Pancreas (tissue), 10 donors: ENCODE measurements at regions not wholly inside any gene's neighbourhood (a gene's known extent, or its start where the extent isn't known, plus 50 kb on each side); places are given as distances from the start of the nearest gene placed in this dataset.

Experiments
- ATAC-seq, 4 donors: fragments of 200-7000 bp; cut with Tn5 transposase; one replicate each; pipeline versions ENCODE4 v1.8.0 to v1.9.1; 2020; ENCODE audit warnings: mild to moderate bottlenecking in 4 of 4, moderate library complexity in 4 of 4
- DNase-seq, 6 donors: peaks; one replicate each; pipeline ENCODE4 v3.0.0-alpha.2; 2020
- FAIRE-seq: peaks from 2 replicates; lab custom pipeline; 2012; peaks lifted over from hg19 to GRCh38; lab: Jason Lieb, UNC
- H3K27ac ChIP-seq, 4 donors: fragments of 200-600 bp; sonication (generic); 1 replicate in 3 of 4; 2 replicates in 1 of 4; pipeline versions ENCODE4 v1.5.0 to v1.8.0; 2020
- H3K27me3 ChIP-seq, 4 donors: fragments of 200-600 bp; one replicate each; pipeline ENCODE4 v1.8.0; 2021
- H3K36me3 ChIP-seq, 3 donors: fragments of 200-600 bp; sonication (generic) in 1 of 3; one replicate each; pipeline versions ENCODE4 v1.5.0 to v1.8.0; 2020 to 2021
- H3K4me1 ChIP-seq, 3 donors: fragments of 200-600 bp; one replicate each; pipeline ENCODE4 v1.8.0; 2021
- H3K4me3 ChIP-seq, 4 donors: fragments of 200-600 bp; sonication (generic) in 2 of 4; one replicate each; pipeline versions ENCODE4 v1.5.0 to v1.8.0; 2020 to 2021
- H3K9me3 ChIP-seq, 4 donors: fragments of 200-600 bp; one replicate each; pipeline ENCODE4 v1.8.0; 2021
- WGBS, 2 donors: extraction: QIAGEN DNeasy Blood & Tissue Kit; methylation state at CpG; one replicate each; pipeline ENCODE4 v1.1.7; 2013; 5-methylcytosine and 5-hydroxymethylcytosine counted together
- intact Hi-C, 3 donors: fragments of 100-400 bp; cut with DNase I; formaldehyde crosslinking; loops; one replicate each; pipeline versions ENCODE4 v1.11.1 to v1.14.2; 2022
- TF ChIP-seq, protein P1 (sequence below), 4 donors: fragments of 200-600 bp; sonication (generic) in 3 of 4; IDR thresholded peaks; one replicate each; pipeline versions ENCODE4 v1.5.0 to v1.8.0; 2021; ENCODE audit warnings: antibody characterized with exemption in 4 of 4
- donor health status: healthy with polysubstance abuse.
- donor health status: DM: no; HTN: no; CAD: no; lungs with moderate emphysema.
- donor health status: DM: no; HTN: no; CAD: no.
- donor health status: control.
- donor health status: control.
- donor health status: Bipolar disorder and iron deficiency.
- donor health status: DM: yes; HTN: yes; CAD: no.
- donor health status: DM: no; HTN: no; CAD: no.
- donor health status: DM: no; HTN: no; CAD: no.
- donor health status: DM: yes; HTN: yes; CAD: no.

DNA sequence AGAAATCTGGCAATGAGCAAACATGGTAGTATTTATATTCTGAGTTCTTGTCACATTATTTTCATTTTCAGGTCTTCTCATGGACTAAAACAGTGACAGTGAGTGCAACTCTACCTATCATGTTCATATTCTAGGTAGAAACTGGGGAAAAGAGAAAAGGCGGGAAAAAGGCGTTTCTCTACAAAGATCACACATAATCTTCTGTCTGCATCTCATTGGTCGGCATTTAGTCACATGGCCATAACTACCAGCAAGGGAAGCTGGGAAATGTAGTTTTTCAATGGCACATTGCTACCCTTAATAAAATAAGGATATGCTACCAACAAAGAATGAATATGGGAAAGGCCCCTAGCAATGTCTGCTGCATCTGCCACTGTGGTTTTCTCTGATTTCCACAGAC lies 57.6 kb upstream of the B3GAT1 start:
- ATAC-seq, result peak in 1 of 4 donors; percentile 33
- no peak overlapping the region for H3K27ac ChIP-seq

DNA sequence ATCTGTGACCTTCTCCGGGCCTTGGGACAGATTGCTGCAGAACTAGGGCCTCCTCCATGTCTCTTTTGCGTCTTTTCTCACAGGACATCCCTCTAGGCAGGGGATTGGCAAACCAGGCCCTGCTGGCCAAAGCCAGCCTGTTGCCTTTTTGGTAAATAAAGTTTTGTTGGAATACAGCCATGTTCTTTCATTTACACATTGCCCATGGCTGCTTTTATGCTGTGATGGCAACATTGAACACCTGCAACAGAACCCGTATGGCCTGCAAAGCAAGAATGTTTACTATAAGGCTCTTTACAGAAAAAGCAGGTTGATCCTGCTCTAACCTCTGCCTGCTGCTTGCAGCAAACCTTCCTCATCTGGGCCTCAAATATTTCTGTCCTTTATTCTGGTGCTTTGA lies 56.8 kb upstream of the B3GAT1 start:
- H3K4me1 ChIP-seq, result no peaks in the 10 kb centered on the region
- intact Hi-C loops, result no loop called here
- no peak for ATAC-seq
- no peaks in the 10 kb centered on the region for H3K9me3 ChIP-seq
- FAIRE-seq, result no peak
- TF ChIP-seq, protein P1, sequence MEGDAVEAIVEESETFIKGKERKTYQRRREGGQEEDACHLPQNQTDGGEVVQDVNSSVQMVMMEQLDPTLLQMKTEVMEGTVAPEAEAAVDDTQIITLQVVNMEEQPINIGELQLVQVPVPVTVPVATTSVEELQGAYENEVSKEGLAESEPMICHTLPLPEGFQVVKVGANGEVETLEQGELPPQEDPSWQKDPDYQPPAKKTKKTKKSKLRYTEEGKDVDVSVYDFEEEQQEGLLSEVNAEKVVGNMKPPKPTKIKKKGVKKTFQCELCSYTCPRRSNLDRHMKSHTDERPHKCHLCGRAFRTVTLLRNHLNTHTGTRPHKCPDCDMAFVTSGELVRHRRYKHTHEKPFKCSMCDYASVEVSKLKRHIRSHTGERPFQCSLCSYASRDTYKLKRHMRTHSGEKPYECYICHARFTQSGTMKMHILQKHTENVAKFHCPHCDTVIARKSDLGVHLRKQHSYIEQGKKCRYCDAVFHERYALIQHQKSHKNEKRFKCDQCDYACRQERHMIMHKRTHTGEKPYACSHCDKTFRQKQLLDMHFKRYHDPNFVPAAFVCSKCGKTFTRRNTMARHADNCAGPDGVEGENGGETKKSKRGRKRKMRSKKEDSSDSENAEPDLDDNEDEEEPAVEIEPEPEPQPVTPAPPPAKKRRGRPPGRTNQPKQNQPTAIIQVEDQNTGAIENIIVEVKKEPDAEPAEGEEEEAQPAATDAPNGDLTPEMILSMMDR (IDR thresholded peaks at IDR 0.05), result no peak
- no peak for DNase-seq
- no peak overlapping the region for H3K4me3 ChIP-seq
- no peaks in the 10 kb centered on the region for H3K36me3 ChIP-seq
- WGBS, 2 donors, result 72 to 75% methylated on average over 3 of the region's 3 CpGs
- peaks cover 0 to 20% (median 0%) of the 10 kb centered on the region in 4 donors for H3K27me3 ChIP-seq
- H3K27ac ChIP-seq, result no peak overlapping the region

More for the DNA sequence above, 57.6 kb upstream of the B3GAT1 start:
- no peaks in the 10 kb centered on the region for H3K36me3 ChIP-seq
- DNase-seq (no peak), FAIRE-seq (no peak)
- TF ChIP-seq, protein P1 (IDR thresholded peaks at IDR 0.05), result no peak
- no peaks in the 10 kb centered on the region for H3K4me1 ChIP-seq
- H3K9me3 ChIP-seq, result no peaks in the 10 kb centered on the region
- intact Hi-C loops, result no loop called here
- WGBS, 2 donors, result 73 to 74% methylated on average over 3 of the region's 3 CpGs
- peaks cover 0 to 16% (median 0%) of the 10 kb centered on the region in 4 donors for H3K27me3 ChIP-seq
- H3K4me3 ChIP-seq, result no peak overlapping the region

DNA sequence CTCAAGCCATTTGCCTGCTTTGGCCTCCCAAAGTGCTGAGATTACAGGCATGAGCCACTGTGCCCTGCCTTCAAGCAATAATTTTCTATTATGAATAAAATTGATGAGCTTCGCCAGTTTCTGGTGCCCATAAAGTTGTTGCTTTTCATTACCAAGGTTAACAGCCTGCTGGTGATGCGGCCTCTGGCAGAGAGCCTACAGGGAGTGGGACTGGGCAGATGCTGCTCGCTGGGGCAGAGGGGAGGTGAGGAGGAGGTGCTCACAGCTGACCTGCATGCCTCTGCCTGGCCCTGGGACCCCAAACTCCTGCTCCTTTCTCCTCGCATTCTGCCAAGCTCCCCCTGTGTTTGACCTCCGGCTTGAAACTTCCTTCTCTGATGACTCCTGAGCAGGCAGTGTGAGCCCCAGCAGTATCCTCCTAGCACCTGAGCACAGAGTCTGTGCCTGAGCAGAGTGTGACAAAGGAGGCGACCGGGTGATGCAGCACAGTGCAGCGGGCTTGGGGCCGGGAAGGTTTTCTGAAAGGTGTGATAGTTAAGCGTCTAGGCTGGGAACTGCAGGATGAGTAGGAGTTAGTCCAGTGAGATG lies 56.1 kb upstream of the B3GAT1 start:
- FAIRE-seq (no peak), DNase-seq (no peak), ATAC-seq (peak in 1 of 4 donors; percentile 32)
- intact Hi-C loops, result no loop called here
- 83 to 84% methylated on average over 10 of the region's 10 CpGs for WGBS, 2 donors
- TF ChIP-seq, protein P1 (IDR thresholded peaks at IDR 0.05), result no peak
- H3K4me1 ChIP-seq, result no peaks in the 10 kb centered on the region
- H3K4me3 ChIP-seq, result no peak overlapping the region
- H3K27me3 ChIP-seq, result peaks cover 0 to 20% (median 0%) of the 10 kb centered on the region in 4 donors
- no peaks in the 10 kb centered on the region for H3K36me3 ChIP-seq
- H3K27ac ChIP-seq, result no peak overlapping the region
- H3K9me3 ChIP-seq, result no peaks in the 10 kb centered on the region

DNA sequence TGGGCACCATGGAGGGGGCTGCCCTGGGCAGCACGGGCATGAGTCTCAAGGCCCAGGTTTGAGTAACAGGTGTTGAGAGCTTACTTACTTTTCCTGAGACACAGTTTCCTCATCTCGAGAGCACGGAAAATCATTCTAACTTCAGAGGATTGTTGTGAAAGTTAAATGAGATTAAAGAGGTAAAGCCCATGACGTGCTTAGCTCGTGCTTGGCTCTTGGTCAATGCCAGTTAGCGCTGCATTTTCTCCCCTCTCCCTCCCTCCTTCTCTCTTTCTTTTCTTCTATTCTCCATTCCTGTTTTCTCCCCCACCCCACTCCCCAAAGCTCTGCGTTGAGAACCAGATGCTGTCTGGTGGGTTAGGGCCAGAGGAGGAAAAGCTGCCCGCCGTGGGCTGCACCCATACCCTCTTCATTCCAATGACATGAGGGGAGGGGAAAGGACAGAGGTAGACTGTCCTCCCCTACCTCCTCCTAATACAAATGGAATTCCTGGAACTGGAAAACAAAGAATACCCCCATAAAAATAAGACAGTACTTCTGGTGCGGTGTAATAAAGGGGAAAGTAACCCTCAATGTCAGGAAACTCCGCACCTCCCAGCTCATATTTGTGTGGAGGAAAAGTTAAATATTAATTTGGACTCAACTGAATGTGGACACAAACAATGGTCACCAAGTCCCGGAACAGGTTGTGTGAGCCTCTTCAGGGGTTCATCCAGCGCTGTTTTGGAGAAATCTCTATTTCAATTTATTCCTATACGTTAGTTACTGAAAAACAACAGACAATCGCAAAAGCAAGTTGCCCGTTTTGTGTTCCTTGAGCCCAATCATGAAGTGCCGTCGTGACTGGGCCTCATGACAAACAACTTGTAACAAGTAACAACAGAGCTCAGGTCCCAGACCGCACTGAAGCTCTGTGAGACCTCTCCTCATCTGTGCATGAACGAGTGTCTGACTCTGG lies 54.8 kb upstream of the B3GAT1 start:
- peak overlapping the region in 1 of 4 donors; percentile 1 for H3K4me3 ChIP-seq
- no peaks in the 10 kb centered on the region for H3K9me3 ChIP-seq
- no peak for DNase-seq
- no peak for FAIRE-seq
- H3K27ac ChIP-seq, result no peak overlapping the region
- no peaks in the 10 kb centered on the region for H3K4me1 ChIP-seq
- intact Hi-C loops, result no loop called here
- peaks cover 0 to 13% (median 0%) of the 10 kb centered on the region in 4 donors for H3K27me3 ChIP-seq
- WGBS, 2 donors, result 30 to 32% methylated on average over 20 of the region's 20 CpGs
- H3K36me3 ChIP-seq, result no peaks in the 10 kb centered on the region
- peak in 3 of 4 donors; percentile 75 to 80 (median 79) for ATAC-seq
- TF ChIP-seq, protein P1 (IDR thresholded peaks at IDR 0.05), result no peak
